ENCODE measurements at regions not wholly inside any gene's neighbourhood (a gene's known extent, or its start where the extent isn't known, plus 50 kb on each side); places are given as distances from the start of the nearest gene placed in this dataset.

DNA sequence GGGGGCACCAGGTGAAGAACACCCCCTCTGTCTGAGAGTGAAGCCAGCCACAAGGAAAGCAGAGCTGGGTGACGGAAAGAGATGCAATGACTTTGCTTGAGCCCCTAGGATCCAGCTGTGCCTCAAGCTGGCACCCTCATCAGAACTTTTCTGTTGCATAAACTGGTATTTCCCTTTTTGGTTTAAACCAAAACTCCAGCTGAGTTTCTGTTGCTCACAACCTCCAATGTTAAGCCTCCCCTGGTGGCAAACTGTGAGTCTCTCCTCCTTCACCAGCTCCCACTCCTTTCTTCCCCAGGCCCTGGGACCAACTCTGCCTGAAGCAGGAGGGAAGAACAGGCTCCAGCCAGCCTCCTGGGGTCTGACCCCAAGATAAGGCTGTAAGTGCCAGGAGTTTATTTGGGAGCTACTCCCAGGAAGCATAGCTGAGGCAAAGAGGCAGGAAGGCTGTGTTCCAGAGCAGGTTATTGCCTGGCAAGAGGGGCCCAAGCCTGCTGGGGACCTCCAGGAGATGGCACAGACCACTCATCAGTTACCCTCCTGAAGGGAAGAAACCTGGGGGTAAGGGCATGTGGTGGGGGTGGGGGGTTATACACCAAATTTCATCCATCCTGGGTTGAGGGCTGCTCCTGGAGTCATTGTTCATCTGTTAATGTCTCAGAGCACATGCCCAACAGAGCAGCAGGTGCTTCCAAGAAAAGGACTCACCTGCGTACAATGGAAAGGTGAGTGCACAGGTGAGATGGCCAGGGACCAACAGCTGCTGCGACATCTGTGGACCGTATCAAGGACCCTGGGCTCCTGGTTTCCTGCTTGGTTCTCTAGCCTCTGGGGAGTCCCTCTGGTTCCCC, 73.3 kb upstream of the NANOS1 start:
- no peak overlapping the region for H3K27ac ChIP-seq (replicated peaks)

GRCh38 chr10:118956802-118957442, 72.6 kb upstream of the NANOS1 start:
- no peak for TF ChIP-seq SPI1 (IDR thresholded peaks at IDR 0.05; ENCODE audit: borderline replicate concordance, low read depth)
- TF ChIP-seq CTCF (IDR thresholded peaks at IDR 0.05; ENCODE audit: insufficient read depth, low read length): no peak
- TF ChIP-seq GABPA (IDR thresholded peaks at IDR 0.05; ENCODE audit: low read depth): no peak
- no peak for TF ChIP-seq POLR2AphosphoS5 (IDR thresholded peaks at IDR 0.05; ENCODE audit: low read depth)

More for the DNA sequence above, 73.3 kb upstream of the NANOS1 start:
- DNase-seq (ENCODE audit: low read depth in 1 of 2, low spot score in 1 of 2): no peak
- TF ChIP-seq, protein P1, sequence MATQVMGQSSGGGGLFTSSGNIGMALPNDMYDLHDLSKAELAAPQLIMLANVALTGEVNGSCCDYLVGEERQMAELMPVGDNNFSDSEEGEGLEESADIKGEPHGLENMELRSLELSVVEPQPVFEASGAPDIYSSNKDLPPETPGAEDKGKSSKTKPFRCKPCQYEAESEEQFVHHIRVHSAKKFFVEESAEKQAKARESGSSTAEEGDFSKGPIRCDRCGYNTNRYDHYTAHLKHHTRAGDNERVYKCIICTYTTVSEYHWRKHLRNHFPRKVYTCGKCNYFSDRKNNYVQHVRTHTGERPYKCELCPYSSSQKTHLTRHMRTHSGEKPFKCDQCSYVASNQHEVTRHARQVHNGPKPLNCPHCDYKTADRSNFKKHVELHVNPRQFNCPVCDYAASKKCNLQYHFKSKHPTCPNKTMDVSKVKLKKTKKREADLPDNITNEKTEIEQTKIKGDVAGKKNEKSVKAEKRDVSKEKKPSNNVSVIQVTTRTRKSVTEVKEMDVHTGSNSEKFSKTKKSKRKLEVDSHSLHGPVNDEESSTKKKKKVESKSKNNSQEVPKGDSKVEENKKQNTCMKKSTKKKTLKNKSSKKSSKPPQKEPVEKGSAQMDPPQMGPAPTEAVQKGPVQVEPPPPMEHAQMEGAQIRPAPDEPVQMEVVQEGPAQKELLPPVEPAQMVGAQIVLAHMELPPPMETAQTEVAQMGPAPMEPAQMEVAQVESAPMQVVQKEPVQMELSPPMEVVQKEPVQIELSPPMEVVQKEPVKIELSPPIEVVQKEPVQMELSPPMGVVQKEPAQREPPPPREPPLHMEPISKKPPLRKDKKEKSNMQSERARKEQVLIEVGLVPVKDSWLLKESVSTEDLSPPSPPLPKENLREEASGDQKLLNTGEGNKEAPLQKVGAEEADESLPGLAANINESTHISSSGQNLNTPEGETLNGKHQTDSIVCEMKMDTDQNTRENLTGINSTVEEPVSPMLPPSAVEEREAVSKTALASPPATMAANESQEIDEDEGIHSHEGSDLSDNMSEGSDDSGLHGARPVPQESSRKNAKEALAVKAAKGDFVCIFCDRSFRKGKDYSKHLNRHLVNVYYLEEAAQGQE (IDR thresholded peaks at IDR 0.05; ENCODE audit: insufficient replicate concordance, low read depth): no peak
- no peak for TF ChIP-seq SPI1 (IDR thresholded peaks at IDR 0.05; ENCODE audit: borderline replicate concordance, low read depth)
- TF ChIP-seq CTCF (IDR thresholded peaks at IDR 0.05; ENCODE audit: insufficient read depth, low read length): no peak
- no peak for TF ChIP-seq POLR2AphosphoS5 (IDR thresholded peaks at IDR 0.05; ENCODE audit: low read depth)
- TF ChIP-seq GABPA (IDR thresholded peaks at IDR 0.05; ENCODE audit: low read depth): no peak
- Histone ChIP-seq H3K27me3 (ENCODE audit: insufficient read depth, poor library complexity, severe bottlenecking) (no peaks in the 10 kb centered on the region), H3K4me3 (replicated peaks; ENCODE audit: insufficient read depth, low read length) (no peak overlapping the region)

DNA sequence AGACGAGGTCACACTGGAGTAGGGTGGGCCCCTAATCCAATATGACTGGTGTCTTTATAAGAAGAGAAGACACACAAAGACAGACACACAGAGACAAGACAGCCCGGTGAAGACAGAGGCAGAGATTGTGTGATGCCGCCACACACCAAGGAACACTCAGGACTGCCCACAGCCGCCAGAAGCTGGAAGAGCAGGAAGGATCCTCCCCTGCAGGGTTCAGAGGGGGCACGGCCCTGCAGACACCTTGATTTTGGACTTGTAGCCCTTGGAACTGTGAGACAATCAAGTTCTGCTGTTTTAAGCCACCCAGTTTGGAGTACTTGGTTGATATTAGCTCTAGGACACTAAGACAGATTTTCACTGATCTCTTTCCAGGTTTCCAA, 72.1 kb upstream of the NANOS1 start:
- no peak for DNase-seq (ENCODE audit: low read depth in 1 of 2, low spot score in 1 of 2)
- Histone ChIP-seq H3K27ac (replicated peaks) (no peak overlapping the region), H3K27me3 (ENCODE audit: insufficient read depth, poor library complexity, severe bottlenecking) (no peaks in the 10 kb centered on the region), H3K4me3 (replicated peaks; ENCODE audit: insufficient read depth, low read length) (no peak overlapping the region)
- no peak for TF ChIP-seq CTCF (IDR thresholded peaks at IDR 0.05; ENCODE audit: insufficient read depth, low read length)
- TF ChIP-seq, protein P1 (IDR thresholded peaks at IDR 0.05; ENCODE audit: insufficient replicate concordance, low read depth): no peak
- TF ChIP-seq SPI1 (IDR thresholded peaks at IDR 0.05; ENCODE audit: borderline replicate concordance, low read depth): no peak
- no peak for TF ChIP-seq POLR2AphosphoS5 (IDR thresholded peaks at IDR 0.05; ENCODE audit: low read depth)

More at GRCh38 chr10:118956802-118957442, 72.6 kb upstream of the NANOS1 start:
- no peaks in the 10 kb centered on the region for H3K27me3 ChIP-seq (ENCODE audit: insufficient read depth, poor library complexity, severe bottlenecking)
- no peak for DNase-seq (ENCODE audit: low read depth in 1 of 2, low spot score in 1 of 2)
- no peak overlapping the region for H3K4me3 ChIP-seq (replicated peaks; ENCODE audit: insufficient read depth, low read length)
- no peak overlapping the region for H3K27ac ChIP-seq (replicated peaks)
